ENCODE measurements at regions not wholly inside any gene's neighbourhood (a gene's known extent, or its start where the extent isn't known, plus 50 kb on each side); places are given as distances from the start of the nearest gene placed in this dataset.

GRCh38 chr5:163908253-163908652, 402.8 kb downstream of the MAT2B start:
- Histone ChIP-seq H3K27ac (ENCODE audit: poor library complexity, severe bottlenecking) (no peak overlapping the region), H3K4me1 (ENCODE audit: insufficient read depth, poor library complexity, severe bottlenecking) (no peaks in the 10 kb centered on the region), H3K27me3 (ENCODE audit: insufficient read depth, poor library complexity, severe bottlenecking) (no peaks in the 10 kb centered on the region), H3K36me3 (ENCODE audit: low read depth) (no peaks in the 10 kb centered on the region), H3K4me3 (ENCODE audit: severe bottlenecking) (no peak overlapping the region), H3K9me3 (ENCODE audit: severe bottlenecking) (no peaks in the 10 kb centered on the region)
- DNase-seq (ENCODE audit: low spot score) = no peak
- no peak for TF ChIP-seq CTCF (IDR thresholded peaks at IDR 0.05; ENCODE audit: poor library complexity, severe bottlenecking)
- no peak for ATAC-seq (ENCODE audit: low read depth)

GRCh38 chr5:163910226-163910625, 404.8 kb downstream of the MAT2B start:
- no peaks in the 10 kb centered on the region for H3K27me3 ChIP-seq (ENCODE audit: insufficient read depth, poor library complexity, severe bottlenecking)
- no peaks in the 10 kb centered on the region for H3K4me1 ChIP-seq (ENCODE audit: insufficient read depth, poor library complexity, severe bottlenecking)
- H3K4me3 ChIP-seq (ENCODE audit: severe bottlenecking) = no peak overlapping the region
- H3K36me3 ChIP-seq (ENCODE audit: low read depth) = no peaks in the 10 kb centered on the region
- TF ChIP-seq CTCF (IDR thresholded peaks at IDR 0.05; ENCODE audit: poor library complexity, severe bottlenecking) = no peak
- no peaks in the 10 kb centered on the region for H3K9me3 ChIP-seq (ENCODE audit: severe bottlenecking)
- H3K27ac ChIP-seq (ENCODE audit: poor library complexity, severe bottlenecking) = no peak overlapping the region
- DNase-seq (ENCODE audit: low spot score) (no peak), ATAC-seq (ENCODE audit: low read depth) (no peak)

- Histone ChIP-seq H3K27me3 (ENCODE audit: insufficient read depth, poor library complexity, severe bottlenecking) (no peaks in the 10 kb centered on the region), H3K4me3 (ENCODE audit: severe bottlenecking) (no peak overlapping the region), H3K27ac (ENCODE audit: poor library complexity, severe bottlenecking) (no peak overlapping the region), H3K36me3 (ENCODE audit: low read depth) (no peaks in the 10 kb centered on the region), H3K4me1 (ENCODE audit: insufficient read depth, poor library complexity, severe bottlenecking) (peaks cover 4% of the 10 kb centered on the region), H3K9me3 (ENCODE audit: severe bottlenecking) (no peaks in the 10 kb centered on the region)
- no peak for ATAC-seq (ENCODE audit: low read depth)
- DNase-seq (ENCODE audit: low spot score) = no peak
- TF ChIP-seq CTCF (IDR thresholded peaks at IDR 0.05; ENCODE audit: poor library complexity, severe bottlenecking) = no peak
These were observed 406.6 kb downstream of the MAT2B start for GRCh38 chr5:163912046-163912445.

- no peak overlapping the region for H3K4me3 ChIP-seq (ENCODE audit: severe bottlenecking)
- H3K4me1 ChIP-seq (ENCODE audit: insufficient read depth, poor library complexity, severe bottlenecking) = peaks cover 16% of the 10 kb centered on the region
- no peaks in the 10 kb centered on the region for H3K36me3 ChIP-seq (ENCODE audit: low read depth)
- ATAC-seq (ENCODE audit: low read depth) (no peak), DNase-seq (ENCODE audit: low spot score) (no peak)
- no peaks in the 10 kb centered on the region for H3K27me3 ChIP-seq (ENCODE audit: insufficient read depth, poor library complexity, severe bottlenecking)
- H3K9me3 ChIP-seq (ENCODE audit: severe bottlenecking) = no peaks in the 10 kb centered on the region
- no peak overlapping the region for H3K27ac ChIP-seq (ENCODE audit: poor library complexity, severe bottlenecking)
- TF ChIP-seq CTCF (IDR thresholded peaks at IDR 0.05; ENCODE audit: poor library complexity, severe bottlenecking) = peak; percentile 29
These were observed 408.1 kb downstream of the MAT2B start for GRCh38 chr5:163913548-163913947.

GRCh38 chr5:163914910-163915309, 409.5 kb downstream of the MAT2B start:
- DNase-seq (ENCODE audit: low spot score) (no peak), ATAC-seq (ENCODE audit: low read depth) (no peak)
- Histone ChIP-seq H3K4me1 (ENCODE audit: insufficient read depth, poor library complexity, severe bottlenecking) (peaks cover 16% of the 10 kb centered on the region), H3K27me3 (ENCODE audit: insufficient read depth, poor library complexity, severe bottlenecking) (no peaks in the 10 kb centered on the region), H3K27ac (ENCODE audit: poor library complexity, severe bottlenecking) (no peak overlapping the region), H3K4me3 (ENCODE audit: severe bottlenecking) (no peak overlapping the region), H3K36me3 (ENCODE audit: low read depth) (no peaks in the 10 kb centered on the region), H3K9me3 (ENCODE audit: severe bottlenecking) (no peaks in the 10 kb centered on the region)
- no peak for TF ChIP-seq CTCF (IDR thresholded peaks at IDR 0.05; ENCODE audit: poor library complexity, severe bottlenecking)
